H1 (cell line): ENCODE measurements at regions not wholly inside any gene's neighbourhood (a gene's known extent, or its start where the extent isn't known, plus 50 kb on each side); places are given as distances from the start of the nearest gene placed in this dataset.

Experiments
- CTCF ChIA-PET: fragments of 300-600 bp; sonication (Branson Sonifier 250); formaldehyde crosslinking; loops from one replicate; lab custom pipeline; 2021; ENCODE audit not compliant: partially characterized antibody; lab: Charles Lee
- POLR2A ChIA-PET: fragments of 300-600 bp; sonication (Branson Sonifier 250); formaldehyde crosslinking; loops from one replicate; lab custom pipeline; 2021; ENCODE audit warnings: inconsistent platforms; ENCODE audit not compliant: partially characterized antibody; lab: Charles Lee
- DNase-seq, 2 experiments: peaks; one replicate each; pipeline versions ENCODE4 v3.0.0 to v3.0.0-alpha.2; 2010 to 2022; ENCODE audit warnings: low spot score in 2 of 2, low read depth in 1 of 2, mixed read lengths in 1 of 2
- FAIRE-seq: peaks from 2 replicates; lab custom pipeline; 2011; peaks lifted over from hg19 to GRCh38; lab: Jason Lieb, UNC
- H2AFZ ChIP-seq: 2 replicates; pipeline ENCODE4 v1.8.1; 2012; ENCODE audit warnings: low read length, inconsistent platforms
- H2AK5ac ChIP-seq: 2 replicates; pipeline ENCODE4 v1.6.1; 2013; ENCODE audit warnings: low read depth, low read length
- H2BK120ac ChIP-seq: replicated peaks from 2 replicates; pipeline ENCODE3; 2013; ENCODE audit warnings: low read depth, low read length, inconsistent platforms
- H2BK12ac ChIP-seq: 2 replicates; pipeline ENCODE4 v1.6.1; 2013; ENCODE audit warnings: low read depth, low read length
- H2BK15ac ChIP-seq: 2 replicates; pipeline ENCODE4 v1.6.1; 2013; ENCODE audit warnings: low read length
- H2BK20ac ChIP-seq: 2 replicates; pipeline ENCODE4 v1.6.1; 2013; ENCODE audit warnings: low read length
- H2BK5ac ChIP-seq: 2 replicates; pipeline ENCODE4 v1.6.1; 2013; ENCODE audit warnings: low read depth, low read length
- H3K14ac ChIP-seq: 2 replicates; pipeline ENCODE4 v1.6.1; 2013; ENCODE audit warnings: inconsistent platforms; ENCODE audit not compliant: insufficient read length
- H3K18ac ChIP-seq: 2 replicates; pipeline ENCODE4 v1.6.1; 2013; ENCODE audit warnings: low read length; ENCODE audit errors: extremely low read depth
- H3K23ac ChIP-seq: 2 replicates; pipeline ENCODE4 v1.6.1; 2013; ENCODE audit warnings: inconsistent platforms; ENCODE audit not compliant: insufficient read length
- H3K23me2 ChIP-seq: 2 replicates; pipeline ENCODE4 v1.6.1; 2013; ENCODE audit warnings: low read depth, low read length
- H3K27ac ChIP-seq: 2 replicates; pipeline ENCODE4 v1.6.1; 2011; ENCODE audit warnings: low read depth, low read length, inconsistent platforms
- H3K27me3 ChIP-seq, 4 experiments: replicated peaks in 1 of 4; 1 replicate in 1 of 4; 2 replicates in 3 of 4; pipeline versions ENCODE4 v1.6.1 to v1.8.1; 2011 to 2013; ENCODE audit warnings: low read length in 3 of 4, mild to moderate bottlenecking in 3 of 4, inconsistent platforms in 2 of 4, mixed read lengths in 2 of 4, moderate library complexity in 1 of 4; ENCODE audit not compliant: control insufficient read depth in 3 of 4, insufficient read depth in 3 of 4; ENCODE audit errors: extremely low read depth in 1 of 4
- H3K36me3 ChIP-seq, 4 experiments: 2 replicates each; pipeline versions ENCODE4 v1.6.1 to v1.8.1; 2011 to 2013; ENCODE audit warnings: mild to moderate bottlenecking in 4 of 4, low read length in 3 of 4, moderate library complexity in 2 of 4, control low read depth in 1 of 4, inconsistent platforms in 1 of 4; ENCODE audit not compliant: insufficient read depth in 4 of 4, control insufficient read depth in 2 of 4
- H3K4ac ChIP-seq: replicated peaks from 2 replicates; pipeline ENCODE3; 2013; ENCODE audit warnings: low read length, low read depth, mixed read lengths, inconsistent platforms; ENCODE audit not compliant: insufficient read length
- H3K4me1 ChIP-seq, 4 experiments: replicated peaks in 1 of 4; 1 replicate in 1 of 4; 2 replicates in 3 of 4; pipeline versions ENCODE4 v1.6.1 to v1.8.1; 2011 to 2013; ENCODE audit warnings: low read length in 3 of 4, inconsistent platforms in 2 of 4, mixed read lengths in 1 of 4; ENCODE audit not compliant: insufficient read depth in 4 of 4, control insufficient read depth in 3 of 4
- H3K4me2 ChIP-seq, 2 experiments: 2 replicates each; pipeline versions ENCODE4 v1.6.1 to v1.8.1; 2011 to 2013; ENCODE audit warnings: low read depth in 2 of 2, low read length in 2 of 2, control low read depth in 1 of 2, inconsistent platforms in 1 of 2, mild to moderate bottlenecking in 1 of 2; ENCODE audit not compliant: insufficient read depth in 1 of 2
- H3K4me3 ChIP-seq, 4 experiments: fragments of 200-600, 300-600 bp in 1 of 4; sonication (generic), shearing (Covaris generic), sonication (Bioruptor Twin) in 1 of 4; 2 replicates each; pipeline versions ENCODE4 v1.5.1 to v1.8.1; 2011 to 2016; ENCODE audit warnings: low read length in 4 of 4, low read depth in 3 of 4, control low read depth in 2 of 4, inconsistent platforms in 2 of 4, mild to moderate bottlenecking in 2 of 4, mixed read lengths in 1 of 4, moderate library complexity in 1 of 4; ENCODE audit not compliant: insufficient read depth in 2 of 4; ENCODE audit errors: extremely low read depth in 1 of 4
- H3K56ac ChIP-seq: replicated peaks from 2 replicates; pipeline ENCODE3; 2013; ENCODE audit warnings: low read depth, mild to moderate bottlenecking, mixed read lengths, low read length, inconsistent platforms; ENCODE audit not compliant: insufficient read length
- H3K79me1 ChIP-seq: 2 replicates; pipeline ENCODE4 v1.6.1; 2013; ENCODE audit warnings: low read depth, low read length, control low read depth
- H3K79me2 ChIP-seq, 2 experiments: 2 replicates each; pipeline versions ENCODE4 v1.6.1 to v1.8.1; 2012 to 2013; ENCODE audit warnings: low read length in 2 of 2, mild to moderate bottlenecking in 2 of 2, inconsistent platforms in 1 of 2; ENCODE audit not compliant: insufficient read depth in 2 of 2, control insufficient read depth in 1 of 2
- H3K9ac ChIP-seq, 4 experiments: replicated peaks in 1 of 4; 1 replicate in 1 of 4; 2 replicates in 3 of 4; pipeline versions ENCODE4 v1.6.1 to v1.8.1; 2011 to 2013; ENCODE audit warnings: low read depth in 3 of 4, low read length in 3 of 4, control low read depth in 2 of 4, mild to moderate bottlenecking in 2 of 4, moderate library complexity in 2 of 4, inconsistent platforms in 1 of 4; ENCODE audit errors: extremely low read depth in 1 of 4
- H3K9me3 ChIP-seq, 2 experiments: 2 replicates each; pipeline versions ENCODE4 v1.6.1 to v1.8.1; 2012 to 2013; ENCODE audit warnings: mild to moderate bottlenecking in 2 of 2, moderate library complexity in 2 of 2, control low read depth in 1 of 2, inconsistent platforms in 1 of 2, low read depth in 1 of 2, low read length in 1 of 2, mixed read lengths in 1 of 2; ENCODE audit not compliant: insufficient read depth in 2 of 2
- H4K20me1 ChIP-seq, 2 experiments: replicated peaks in 1 of 2; 2 replicates each; pipeline versions ENCODE3 to v1.8.1; 2011 to 2013; ENCODE audit warnings: inconsistent platforms in 2 of 2, low read length in 2 of 2, mild to moderate bottlenecking in 1 of 2; ENCODE audit not compliant: insufficient read depth in 2 of 2, control insufficient read depth in 1 of 2
- H4K5ac ChIP-seq: 2 replicates; pipeline ENCODE4 v1.6.1; 2013; ENCODE audit warnings: low read length, low read depth, mixed read lengths, inconsistent platforms; ENCODE audit not compliant: insufficient read length
- H4K8ac ChIP-seq: 2 replicates; pipeline ENCODE4 v1.8.0; 2013; ENCODE audit warnings: mild to moderate bottlenecking, moderate library complexity, low read length, inconsistent platforms; ENCODE audit not compliant: insufficient read depth; ENCODE audit errors: extremely low read depth
- H4K91ac ChIP-seq: replicated peaks from 2 replicates; pipeline ENCODE3; 2013; ENCODE audit warnings: low read length, mixed read lengths, inconsistent platforms; ENCODE audit not compliant: insufficient read length
- CHD2 ChIP-seq: IDR thresholded peaks from 2 replicates; pipeline ENCODE4 v1.6.1; 2012; ENCODE audit warnings: low read length, improper control_type of control experiment
- EGR1 ChIP-seq: IDR thresholded peaks from 2 replicates; pipeline ENCODE4 v1.6.1; 2011; ENCODE audit warnings: low read depth, low read length, borderline replicate concordance
- KDM5A ChIP-seq: fragments of 200-600 bp; IDR thresholded peaks from 2 replicates; pipeline ENCODE4 v1.7.1; 2012; ENCODE audit warnings: mild to moderate bottlenecking, low read length, inconsistent platforms, mixed read lengths
- PHF8 ChIP-seq: fragments of 200-600 bp; sonication (generic); conservative IDR thresholded peaks from 2 replicates; pipeline ENCODE4 v1.7.1; 2012; ENCODE audit warnings: low read depth, mild to moderate bottlenecking, inconsistent platforms, low read length, moderate library complexity
- POLR2A ChIP-seq, 2 experiments: IDR thresholded peaks; 1 replicate in 1 of 2; 2 replicates in 1 of 2; pipeline ENCODE4 v1.6.1; 2011; ENCODE audit warnings: low read depth in 2 of 2, low read length in 2 of 2, mild to moderate bottlenecking in 2 of 2; ENCODE audit errors: control extremely low read depth in 1 of 2
- POU5F1 ChIP-seq: IDR thresholded peaks from 2 replicates; pipeline ENCODE4 v1.6.1; 2011; ENCODE audit warnings: low read depth, mild to moderate bottlenecking, low read length, moderate library complexity
- RXRA ChIP-seq: IDR thresholded peaks from 2 replicates; pipeline ENCODE4 v1.6.1; 2011; ENCODE audit warnings: low read depth, mild to moderate bottlenecking, low read length, moderate library complexity; ENCODE audit not compliant: insufficient read depth
- SP4 ChIP-seq: IDR thresholded peaks from 2 replicates; pipeline ENCODE4 v1.6.1; 2012; ENCODE audit warnings: low read length, inconsistent platforms
- TBP ChIP-seq: IDR thresholded peaks from 2 replicates; pipeline ENCODE4 v1.6.1; 2011; ENCODE audit warnings: low read depth, low read length, improper control_type of control experiment
- TEAD4 ChIP-seq: IDR thresholded peaks from 2 replicates; pipeline ENCODE4 v1.6.1; 2012; ENCODE audit warnings: low read depth, low read length, inconsistent platforms, mixed read lengths
- USF2 ChIP-seq: IDR thresholded peaks from 2 replicates; pipeline ENCODE4 v1.6.1; 2011; ENCODE audit warnings: low read length, improper control_type of control experiment
- WGBS, 2 experiments: shearing (Covaris generic) in 1 of 2; methylation state at CpG; one replicate each; pipeline versions ENCODE4 v1.1.6 to v1.1.7; 2013 to 2015; ENCODE audit warnings: low lambda C conversion rate in 2 of 2, mixed read lengths in 2 of 2, inconsistent platforms in 1 of 2, low coverage in 1 of 2, missing lambda C conversion rate in 1 of 2; ENCODE audit not compliant: insufficient replicate concordance in 2 of 2, insufficient coverage in 1 of 2, insufficient read length in 1 of 2; ENCODE audit errors: extremely low coverage in 1 of 2, missing lambda C conversion rate in 1 of 2; 5-methylcytosine and 5-hydroxymethylcytosine counted together
- TF ChIP-seq, protein P1 (sequence below): IDR thresholded peaks from 2 replicates; pipeline ENCODE4 v1.6.1; 2012; ENCODE audit warnings: inconsistent platforms
- TF ChIP-seq, protein P2 (sequence below): IDR thresholded peaks from 2 replicates; pipeline ENCODE4 v1.6.1; 2012; ENCODE audit warnings: low read length, inconsistent platforms

GRCh38 chr5:86864051-86864450 is 246.3 kb downstream of the COX7C start:
- DNase-seq: no peak
- Histone ChIP-seq H3K9ac (no peak overlapping the region), H3K18ac (no peak overlapping the region), H3K4me1 (peaks cover 0 to 4% (median 0%) of the 10 kb centered on the region in 4 experiments; a peak in 1 of 7 replicates), H4K5ac (no peak overlapping the region), H2BK5ac (no peak overlapping the region), H3K14ac (no peak overlapping the region), H3K23me2 (no peaks in the 10 kb centered on the region), H4K8ac (no peak overlapping the region), H3K27me3 (no peaks in the 10 kb centered on the region), H4K91ac (no peak overlapping the region), H3K79me1 (no peaks in the 10 kb centered on the region), H3K9me3 (no peaks in the 10 kb centered on the region), H3K56ac (no peak overlapping the region), H3K23ac (no peak overlapping the region), H2AFZ (no peak overlapping the region), H3K4me3 (no peak overlapping the region), H2BK15ac (no peak overlapping the region), H3K4me2 (no peak overlapping the region), H2BK120ac (no peak overlapping the region), H2BK12ac (no peak overlapping the region), H4K20me1 (no peaks in the 10 kb centered on the region), H3K4ac (no peak overlapping the region), H3K27ac (no peak overlapping the region), H2BK20ac (no peak overlapping the region), H2AK5ac (no peak overlapping the region), H3K36me3 (no peaks in the 10 kb centered on the region), H3K79me2 (no peaks in the 10 kb centered on the region)
- ChIA-PET POLR2A (no interaction called here), CTCF (interaction anchor here (1.3 kb wide), 2 partner anchors 16 to 18 kb away, joined by 3 read pairs; no protein-coding TSS in a partner anchor)
- WGBS, 2 experiments: 92% methylated on average over 4 of the region's 4 CpGs; no CpG with 5 or more reads in 1 of the 2 experiments
- FAIRE-seq: no peak
- TF ChIP-seq PHF8 (no peak), USF2 (no peak), CHD2 (no peak), TBP (no peak), TEAD4 (no peak), RXRA (no peak), SP4 (no peak), KDM5A (no peak), POU5F1 (no peak), POLR2A (IDR thresholded peaks at IDR 0.05; ENCODE audit: control extremely low read depth in 1 of 2, low read depth in 2 of 2, low read length in 2 of 2) (no peak), EGR1 (no peak)
- TF ChIP-seq, protein P1, sequence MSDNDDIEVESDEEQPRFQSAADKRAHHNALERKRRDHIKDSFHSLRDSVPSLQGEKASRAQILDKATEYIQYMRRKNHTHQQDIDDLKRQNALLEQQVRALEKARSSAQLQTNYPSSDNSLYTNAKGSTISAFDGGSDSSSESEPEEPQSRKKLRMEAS: no peak
- TF ChIP-seq, protein P2, sequence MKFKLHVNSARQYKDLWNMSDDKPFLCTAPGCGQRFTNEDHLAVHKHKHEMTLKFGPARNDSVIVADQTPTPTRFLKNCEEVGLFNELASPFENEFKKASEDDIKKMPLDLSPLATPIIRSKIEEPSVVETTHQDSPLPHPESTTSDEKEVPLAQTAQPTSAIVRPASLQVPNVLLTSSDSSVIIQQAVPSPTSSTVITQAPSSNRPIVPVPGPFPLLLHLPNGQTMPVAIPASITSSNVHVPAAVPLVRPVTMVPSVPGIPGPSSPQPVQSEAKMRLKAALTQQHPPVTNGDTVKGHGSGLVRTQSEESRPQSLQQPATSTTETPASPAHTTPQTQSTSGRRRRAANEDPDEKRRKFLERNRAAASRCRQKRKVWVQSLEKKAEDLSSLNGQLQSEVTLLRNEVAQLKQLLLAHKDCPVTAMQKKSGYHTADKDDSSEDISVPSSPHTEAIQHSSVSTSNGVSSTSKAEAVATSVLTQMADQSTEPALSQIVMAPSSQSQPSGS: no peak
